ENCODE measurements at regions not wholly inside any gene's neighbourhood (a gene's known extent, or its start where the extent isn't known, plus 50 kb on each side); places are given as distances from the start of the nearest gene placed in this dataset.
"Not testable (repeated sequence)": the region's sequence is repeated elsewhere in the genome, so short reads cannot be mapped to it uniquely, and the experiment has no call there.

DNA sequence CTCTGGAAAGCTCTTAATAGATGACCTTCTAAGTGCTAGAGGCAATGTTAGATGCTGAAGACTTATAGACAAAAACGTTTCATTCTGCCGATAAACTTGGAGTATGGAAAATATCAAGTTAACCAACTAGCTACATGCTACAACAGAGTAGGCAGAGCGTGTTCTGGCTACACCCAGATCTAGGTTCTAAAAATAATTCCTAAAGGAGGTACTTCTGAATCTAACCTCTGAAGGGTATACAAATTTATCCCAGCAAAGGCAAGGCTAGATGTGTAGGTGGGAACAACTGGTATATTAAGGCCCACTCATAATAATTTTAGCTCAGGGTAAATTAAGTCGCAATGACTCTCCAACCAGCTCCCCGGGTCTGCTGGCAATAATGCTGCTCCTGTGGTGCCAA lies 67.6 kb upstream of the NBPF26 start:
- TF ChIP-seq, protein P1, sequence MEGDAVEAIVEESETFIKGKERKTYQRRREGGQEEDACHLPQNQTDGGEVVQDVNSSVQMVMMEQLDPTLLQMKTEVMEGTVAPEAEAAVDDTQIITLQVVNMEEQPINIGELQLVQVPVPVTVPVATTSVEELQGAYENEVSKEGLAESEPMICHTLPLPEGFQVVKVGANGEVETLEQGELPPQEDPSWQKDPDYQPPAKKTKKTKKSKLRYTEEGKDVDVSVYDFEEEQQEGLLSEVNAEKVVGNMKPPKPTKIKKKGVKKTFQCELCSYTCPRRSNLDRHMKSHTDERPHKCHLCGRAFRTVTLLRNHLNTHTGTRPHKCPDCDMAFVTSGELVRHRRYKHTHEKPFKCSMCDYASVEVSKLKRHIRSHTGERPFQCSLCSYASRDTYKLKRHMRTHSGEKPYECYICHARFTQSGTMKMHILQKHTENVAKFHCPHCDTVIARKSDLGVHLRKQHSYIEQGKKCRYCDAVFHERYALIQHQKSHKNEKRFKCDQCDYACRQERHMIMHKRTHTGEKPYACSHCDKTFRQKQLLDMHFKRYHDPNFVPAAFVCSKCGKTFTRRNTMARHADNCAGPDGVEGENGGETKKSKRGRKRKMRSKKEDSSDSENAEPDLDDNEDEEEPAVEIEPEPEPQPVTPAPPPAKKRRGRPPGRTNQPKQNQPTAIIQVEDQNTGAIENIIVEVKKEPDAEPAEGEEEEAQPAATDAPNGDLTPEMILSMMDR (IDR thresholded peaks at IDR 0.05; ENCODE audit: extremely low read depth in 1 of 2, insufficient read depth in 1 of 2, low read depth in 1 of 2, low read length in 2 of 2), result not testable (repeated sequence)
- TF ChIP-seq, protein P2, sequence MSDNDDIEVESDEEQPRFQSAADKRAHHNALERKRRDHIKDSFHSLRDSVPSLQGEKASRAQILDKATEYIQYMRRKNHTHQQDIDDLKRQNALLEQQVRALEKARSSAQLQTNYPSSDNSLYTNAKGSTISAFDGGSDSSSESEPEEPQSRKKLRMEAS (IDR thresholded peaks at IDR 0.05; ENCODE audit: insufficient read depth, insufficient read length), result not testable (repeated sequence)
- TF ChIP-seq POLR2A (IDR thresholded peaks at IDR 0.05; ENCODE audit: low read depth, low read length); GATA2 (IDR thresholded peaks at IDR 0.05; ENCODE audit: insufficient read depth, insufficient read length, low read depth, low read length); EZH2 (IDR thresholded peaks at IDR 0.05; ENCODE audit: borderline replicate concordance, low read depth, low read length, severe bottlenecking): not testable (repeated sequence)
